K562 (cell line): ENCODE measurements at regions not wholly inside any gene's neighbourhood (a gene's known extent, or its start where the extent isn't known, plus 50 kb on each side); places are given as distances from the start of the nearest gene placed in this dataset.

Experiments used
- ARID3B ChIP-seq: fragments of 250-450 bp; sonication (Bioruptor Pico); IDR thresholded peaks from 2 replicates; pipeline ENCODE4 v1.4.0; 2020; ENCODE audit warnings: borderline replicate concordance
- CREB3 ChIP-seq: fragments of 450-650 bp; conservative IDR thresholded peaks from 2 replicates; pipeline ENCODE4 v1.6.1; 2016; ENCODE audit warnings: missing genetic modification characterization, low read depth, mild to moderate bottlenecking, missing compliant biosample characterization, moderate library complexity
- ETS1 ChIP-seq: conservative IDR thresholded peaks from 2 replicates; pipeline ENCODE4 v1.6.1; 2011; ENCODE audit warnings: low read depth, mild to moderate bottlenecking, low read length; ENCODE audit not compliant: control insufficient read depth
- TEAD2 ChIP-seq: fragments of 450-650 bp; IDR thresholded peaks from 2 replicates; pipeline ENCODE4 v1.6.1; 2016; ENCODE audit warnings: missing genetic modification characterization, control low read depth, missing compliant biosample characterization
- TOE1 ChIP-seq, 2 experiments: fragments of 450-650 bp in 1 of 2; sonication (generic) in 1 of 2; formaldehyde crosslinking in 1 of 2; IDR thresholded peaks; 2 replicates each; pipeline versions ENCODE4 v1.7.1 to v1.8.0; 2016 to 2022; ENCODE audit warnings: borderline replicate concordance in 2 of 2, mild to moderate bottlenecking in 2 of 2, antibody characterized with exemption in 1 of 2, inconsistent platforms in 1 of 2, low read depth in 1 of 2, missing genetic modification reagents in 1 of 2, moderate library complexity in 1 of 2
- ZBTB26 ChIP-seq: fragments of 450-650 bp; formaldehyde crosslinking; IDR thresholded peaks from 2 replicates; pipeline ENCODE4 v1.4.0; 2022; ENCODE audit warnings: missing genetic modification characterization
- ZNF280B ChIP-seq: fragments of 250-450 bp; sonication (Bioruptor Pico); IDR thresholded peaks from 2 replicates; pipeline ENCODE4 v1.5.1; 2021; ENCODE audit warnings: mild to moderate bottlenecking

GRCh38 chr14:66152747-66153146, 333.4 kb upstream of the CCDC196 start (continued):
- no peak for TF ChIP-seq CREB3
- no peak for TF ChIP-seq ZNF280B (CRISPR knock-in tag)
- no peak for TF ChIP-seq ARID3B
- TF ChIP-seq ZBTB26, result no peak
- TF ChIP-seq TEAD2 (tag), result no peak
- TF ChIP-seq ETS1, result no peak
- TF ChIP-seq TOE1 (IDR thresholded peaks at IDR 0.05; ENCODE audit: borderline replicate concordance), result no peak
- no peak for TF ChIP-seq TOE1 (CRISPR knock-in tag; IDR thresholded peaks at IDR 0.05; ENCODE audit: borderline replicate concordance, low read depth)
